KMS-11 (cell line): ENCODE measurements at regions not wholly inside any gene's neighbourhood (a gene's known extent, or its start where the extent isn't known, plus 50 kb on each side); places are given as distances from the start of the nearest gene placed in this dataset.

ENCODE experiments used
- H2AFZ ChIP-seq: fragments of 200-600 bp; sonication (generic); 2 replicates; pipeline ENCODE4 v1.6.1; 2016; ENCODE audit warnings: antibody characterized with exemption, mixed run types, low read depth
- H3K27ac ChIP-seq: fragments of 200-600 bp; sonication (generic); 2 replicates; pipeline ENCODE4 v1.6.1; 2016; ENCODE audit warnings: mild to moderate bottlenecking, mixed run types
- H3K27me3 ChIP-seq: fragments of 200-600 bp; sonication (generic); 2 replicates; pipeline ENCODE4 v1.6.1; 2017; ENCODE audit warnings: mild to moderate bottlenecking, low read depth, mixed run types, moderate library complexity; ENCODE audit not compliant: insufficient read depth
- H3K36me3 ChIP-seq: fragments of 200-600 bp; sonication (generic); 2 replicates; pipeline ENCODE4 v1.6.1; 2017; ENCODE audit warnings: mild to moderate bottlenecking, mixed run types; ENCODE audit not compliant: insufficient read depth
- H3K4me1 ChIP-seq: fragments of 200-600 bp; sonication (generic); 2 replicates; pipeline ENCODE4 v1.6.1; 2016; ENCODE audit warnings: mild to moderate bottlenecking, low read depth, mixed run types; ENCODE audit not compliant: poor library complexity, severe bottlenecking
- H3K4me2 ChIP-seq: fragments of 200-600 bp; sonication (generic); 2 replicates; pipeline ENCODE4 v1.7.0; 2016; ENCODE audit warnings: mild to moderate bottlenecking, mixed run types
- H3K4me3 ChIP-seq: fragments of 200-600 bp; sonication (generic); IDR thresholded peaks from 2 replicates; pipeline ENCODE4 v1.6.1; 2017; ENCODE audit warnings: low read depth, low read length, mixed read lengths; ENCODE audit not compliant: insufficient read depth
- H3K79me2 ChIP-seq: fragments of 200-600 bp; sonication (generic); 2 replicates; pipeline ENCODE4 v1.6.1; 2016; ENCODE audit warnings: low read depth, mixed run types; ENCODE audit not compliant: insufficient read depth
- H3K9ac ChIP-seq: fragments of 200-600 bp; sonication (generic); 2 replicates; pipeline ENCODE4 v1.6.1; 2016; ENCODE audit warnings: mild to moderate bottlenecking, mixed run types
- H4K20me1 ChIP-seq: fragments of 200-600 bp; sonication (generic); 2 replicates; pipeline ENCODE4 v1.6.1; 2016; ENCODE audit warnings: mild to moderate bottlenecking, mixed run types; ENCODE audit not compliant: insufficient read depth
- TF ChIP-seq, protein P1 (sequence below): fragments of 200-600 bp; sonication (generic); conservative IDR thresholded peaks from 2 replicates; pipeline ENCODE4 v1.6.1; 2017; ENCODE audit warnings: low read depth, mild to moderate bottlenecking, antibody characterized with exemption, low read length, moderate library complexity, mixed read lengths

- H3K27me3 ChIP-seq: no peaks in the 10 kb centered on the region
- no peak overlapping the region for H3K9ac ChIP-seq
- H3K27ac ChIP-seq: no peak overlapping the region
- no peaks in the 10 kb centered on the region for H3K36me3 ChIP-seq
- no peak overlapping the region for H2AFZ ChIP-seq
- H3K4me2 ChIP-seq: no peak overlapping the region
- no peaks in the 10 kb centered on the region for H3K79me2 ChIP-seq
- TF ChIP-seq, protein P1, sequence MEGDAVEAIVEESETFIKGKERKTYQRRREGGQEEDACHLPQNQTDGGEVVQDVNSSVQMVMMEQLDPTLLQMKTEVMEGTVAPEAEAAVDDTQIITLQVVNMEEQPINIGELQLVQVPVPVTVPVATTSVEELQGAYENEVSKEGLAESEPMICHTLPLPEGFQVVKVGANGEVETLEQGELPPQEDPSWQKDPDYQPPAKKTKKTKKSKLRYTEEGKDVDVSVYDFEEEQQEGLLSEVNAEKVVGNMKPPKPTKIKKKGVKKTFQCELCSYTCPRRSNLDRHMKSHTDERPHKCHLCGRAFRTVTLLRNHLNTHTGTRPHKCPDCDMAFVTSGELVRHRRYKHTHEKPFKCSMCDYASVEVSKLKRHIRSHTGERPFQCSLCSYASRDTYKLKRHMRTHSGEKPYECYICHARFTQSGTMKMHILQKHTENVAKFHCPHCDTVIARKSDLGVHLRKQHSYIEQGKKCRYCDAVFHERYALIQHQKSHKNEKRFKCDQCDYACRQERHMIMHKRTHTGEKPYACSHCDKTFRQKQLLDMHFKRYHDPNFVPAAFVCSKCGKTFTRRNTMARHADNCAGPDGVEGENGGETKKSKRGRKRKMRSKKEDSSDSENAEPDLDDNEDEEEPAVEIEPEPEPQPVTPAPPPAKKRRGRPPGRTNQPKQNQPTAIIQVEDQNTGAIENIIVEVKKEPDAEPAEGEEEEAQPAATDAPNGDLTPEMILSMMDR: no peak
- no peaks in the 10 kb centered on the region for H4K20me1 ChIP-seq
- H3K4me3 ChIP-seq: no peak overlapping the region
- peaks cover 12% of the 10 kb centered on the region for H3K4me1 ChIP-seq
These were observed 125.2 kb upstream of the RFLNA start for GRCh38 chr12:124169577-124170284.

DNA sequence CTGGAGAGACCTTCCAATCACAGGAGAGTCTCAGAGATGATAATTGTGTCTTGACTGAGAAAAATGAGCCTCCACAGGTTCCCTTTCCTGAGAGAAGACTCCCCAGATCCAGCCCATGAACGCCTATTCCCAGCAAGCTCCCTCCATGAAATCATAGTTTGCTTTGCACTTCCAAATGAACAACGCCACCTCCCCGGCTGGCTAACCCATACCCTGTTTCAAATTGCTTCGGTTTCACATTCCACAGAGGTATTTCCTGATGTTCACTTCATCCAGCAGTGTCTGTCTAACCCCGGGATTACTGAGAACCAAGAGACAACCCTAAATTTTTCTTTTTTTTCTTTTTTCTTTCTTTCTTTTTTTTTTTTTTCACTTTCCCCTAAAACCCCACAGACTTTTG, 124.1 kb upstream of the RFLNA start:
- TF ChIP-seq, protein P1: no peak

DNA sequence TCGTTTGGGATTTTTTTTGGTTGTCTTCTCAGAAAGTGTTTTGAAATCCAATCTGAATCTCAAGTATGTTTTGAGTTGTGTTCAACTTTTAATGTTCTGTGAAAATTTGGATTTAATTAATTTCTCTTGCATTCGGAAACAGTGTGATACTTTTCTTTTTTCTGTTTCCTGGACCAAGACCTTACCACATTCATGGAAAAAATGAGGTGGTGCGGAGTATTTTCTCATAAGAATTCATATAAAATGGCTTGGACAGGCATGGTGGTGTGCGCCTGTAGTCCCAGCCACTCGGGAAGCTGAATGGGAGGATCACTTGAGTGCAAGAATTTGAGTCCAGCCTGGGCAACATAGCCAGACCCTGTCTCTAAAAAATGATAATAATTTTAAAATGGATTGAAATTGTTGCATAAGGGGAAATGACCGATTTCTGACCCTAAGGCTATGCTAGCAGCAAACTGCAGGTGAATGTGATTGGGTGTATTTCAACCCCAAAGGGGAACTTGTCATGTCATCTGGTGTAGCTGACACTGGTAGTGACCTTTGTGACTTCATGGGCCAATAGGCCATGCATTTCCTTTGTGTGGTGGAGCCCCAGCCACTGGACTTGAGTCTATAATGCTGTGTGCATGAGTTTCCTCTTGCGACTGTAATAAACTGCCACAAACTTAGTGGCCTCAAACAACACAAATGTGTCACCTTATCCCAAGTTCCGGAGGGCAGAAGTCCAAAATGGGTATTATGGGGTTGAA, 123.5 kb upstream of the RFLNA start:
- Histone ChIP-seq H3K9ac (no peak overlapping the region), H3K27me3 (no peaks in the 10 kb centered on the region), H4K20me1 (no peaks in the 10 kb centered on the region), H2AFZ (no peak overlapping the region), H3K4me3 (no peak overlapping the region), H3K4me1 (no peaks in the 10 kb centered on the region), H3K4me2 (no peak overlapping the region), H3K27ac (no peak overlapping the region), H3K79me2 (no peaks in the 10 kb centered on the region), H3K36me3 (no peaks in the 10 kb centered on the region)
- TF ChIP-seq, protein P1: no peak

More for the DNA sequence above, 124.1 kb upstream of the RFLNA start:
- Histone ChIP-seq H3K4me1 (peaks cover 6% of the 10 kb centered on the region), H3K79me2 (no peaks in the 10 kb centered on the region), H3K4me3 (no peak overlapping the region), H3K36me3 (no peaks in the 10 kb centered on the region), H3K27me3 (no peaks in the 10 kb centered on the region), H3K4me2 (no peak overlapping the region), H3K9ac (no peak overlapping the region), H2AFZ (no peak overlapping the region), H4K20me1 (no peaks in the 10 kb centered on the region), H3K27ac (no peak overlapping the region)

GRCh38 chr12:124172636-124173035, 122.3 kb upstream of the RFLNA start:
- Histone ChIP-seq H3K4me1 (no peaks in the 10 kb centered on the region), H3K79me2 (no peaks in the 10 kb centered on the region), H3K4me3 (no peak overlapping the region), H3K27me3 (no peaks in the 10 kb centered on the region), H3K36me3 (no peaks in the 10 kb centered on the region), H4K20me1 (no peaks in the 10 kb centered on the region), H2AFZ (no peak overlapping the region), H3K9ac (no peak overlapping the region), H3K4me2 (no peak overlapping the region), H3K27ac (no peak overlapping the region)
- TF ChIP-seq, protein P1: no peak
